GM12892 (cell line): ENCODE measurements at regions not wholly inside any gene's neighbourhood (a gene's known extent, or its start where the extent isn't known, plus 50 kb on each side); places are given as distances from the start of the nearest gene placed in this dataset.
"Not testable (repeated sequence)": the region's sequence is repeated elsewhere in the genome, so short reads cannot be mapped to it uniquely, and the experiment has no call there.

Experiments used
- POLR2A ChIP-seq: IDR thresholded peaks from 2 replicates; pipeline ENCODE4 v1.6.1; 2011; ENCODE audit warnings: low read depth, low read length, control low read depth
- POLR2AphosphoS5 ChIP-seq: IDR thresholded peaks from 2 replicates; pipeline ENCODE4 v1.6.1; 2011; ENCODE audit warnings: low read depth, low read length, control low read depth

DNA sequence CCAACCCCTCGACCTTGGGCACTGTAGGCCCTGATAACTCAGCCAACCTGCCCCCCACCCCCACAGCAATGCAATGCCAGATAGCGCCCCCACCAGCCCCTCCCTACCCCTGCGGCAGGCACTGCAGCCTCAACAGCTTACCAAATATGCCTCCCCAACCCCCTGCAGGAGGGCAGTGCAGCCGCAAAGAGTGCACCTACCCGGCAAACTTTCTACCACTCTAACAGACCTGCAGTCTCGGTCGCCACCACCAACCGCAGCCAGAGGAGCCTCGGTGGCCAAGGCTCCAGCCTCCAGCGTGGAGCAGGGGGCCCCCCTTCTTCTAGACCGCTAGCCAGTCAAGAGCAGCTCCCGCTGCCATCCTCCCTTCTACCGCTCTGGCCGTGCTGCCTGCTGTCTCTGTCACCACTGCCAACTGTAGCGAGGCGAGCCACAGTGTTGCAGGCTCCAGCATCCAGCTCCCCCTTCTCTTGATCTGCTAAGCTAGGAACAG lies 67.7 kb upstream of the THOC3 start:
- TF ChIP-seq POLR2AphosphoS5, POLR2A: not testable (repeated sequence)
